Neural progenitor cell (in vitro differentiated cells): ENCODE measurements at regions not wholly inside any gene's neighbourhood (a gene's known extent, or its start where the extent isn't known, plus 50 kb on each side); places are given as distances from the start of the nearest gene placed in this dataset.

Source experiments
- DNase-seq: peaks from one replicate; pipeline ENCODE4 v3.0.0-alpha.2; 2016; ENCODE audit warnings: low spot score
- H2AFZ ChIP-seq: fragments of 200-600 bp; sonication (generic); replicated peaks from 2 replicates; pipeline ENCODE4 v1.6.1; 2016; ENCODE audit warnings: antibody characterized with exemption
- H3F3A ChIP-seq: fragments of 200-600 bp; sonication (generic); 2 replicates; pipeline ENCODE4 v1.6.1; 2016; ENCODE audit warnings: antibody characterized with exemption, low read depth
- H3K27ac ChIP-seq: fragments of 200-600 bp; sonication (generic); 2 replicates; pipeline ENCODE4 v1.5.1; 2016; ENCODE audit warnings: mild to moderate bottlenecking
- H3K27me3 ChIP-seq: fragments of 200-600 bp; sonication (generic); 2 replicates; pipeline ENCODE4 v1.6.1; 2016; ENCODE audit warnings: mild to moderate bottlenecking, moderate library complexity
- H3K36me3 ChIP-seq: fragments of 200-600 bp; sonication (generic); 2 replicates; pipeline ENCODE4 v1.5.1; 2016
- H3K4me1 ChIP-seq: fragments of 200-600 bp; sonication (generic); 2 replicates; pipeline ENCODE4 v1.6.1; 2016; ENCODE audit warnings: mixed run types
- H3K4me2 ChIP-seq: fragments of 200-600 bp; sonication (generic); 2 replicates; pipeline ENCODE4 v1.6.1; 2016
- H3K4me3 ChIP-seq: fragments of 200-600 bp; sonication (generic); 2 replicates; pipeline ENCODE4 v1.5.1; 2016
- H3K79me2 ChIP-seq: fragments of 200-600 bp; sonication (generic); 2 replicates; pipeline ENCODE4 v1.6.1; 2016; ENCODE audit warnings: low read depth
- H3K9ac ChIP-seq: fragments of 200-600 bp; sonication (generic); 2 replicates; pipeline ENCODE4 v1.6.1; 2016
- H3K9me3 ChIP-seq: fragments of 200-600 bp; sonication (generic); 2 replicates; pipeline ENCODE4 v1.5.1; 2016; ENCODE audit warnings: low read depth
- H4K20me1 ChIP-seq: fragments of 200-600 bp; sonication (generic); 2 replicates; pipeline ENCODE4 v1.6.1; 2016; ENCODE audit warnings: low read depth
- H3K27ac Mint-ChIP-seq: 3 replicates; pipeline ENCODE4 v1.8.0; 2021; ENCODE audit warnings: mixed read lengths
- H3K27me3 Mint-ChIP-seq: 2 replicates; pipeline ENCODE4 v1.8.0; 2022; ENCODE audit warnings: low read depth, mild to moderate bottlenecking, inconsistent platforms, moderate library complexity, mixed read lengths; ENCODE audit not compliant: insufficient read depth
- H3K36me3 Mint-ChIP-seq: 3 replicates; pipeline ENCODE4 v1.8.0; 2021; ENCODE audit warnings: mixed read lengths
- H3K4me1 Mint-ChIP-seq: 3 replicates; pipeline ENCODE4 v1.8.0; 2021; ENCODE audit warnings: mixed read lengths
- H3K4me3 Mint-ChIP-seq: 3 replicates; pipeline ENCODE4 v1.8.0; 2021; ENCODE audit warnings: mild to moderate bottlenecking, moderate library complexity, mixed read lengths
- H3K9me3 Mint-ChIP-seq: 3 replicates; pipeline ENCODE4 v1.8.0; 2020; ENCODE audit warnings: mixed read lengths
- CTCF ChIP-seq: fragments of 200-600 bp; sonication (generic); IDR thresholded peaks from 2 replicates; pipeline ENCODE4 v1.5.1; 2017; ENCODE audit warnings: antibody characterized with exemption, mild to moderate bottlenecking
- EZH2 ChIP-seq: fragments of 200-600 bp; sonication (generic); IDR thresholded peaks from 2 replicates; pipeline ENCODE4 v1.6.1; 2017; ENCODE audit warnings: antibody characterized with exemption, mild to moderate bottlenecking, moderate library complexity
- EZH2phosphoT487 ChIP-seq: fragments of 200-600 bp; sonication (generic); IDR thresholded peaks from 2 replicates; pipeline ENCODE4 v1.6.1; 2017; ENCODE audit warnings: antibody characterized with exemption

- H3K4me3 Mint-ChIP-seq = no peak overlapping the region
- Histone ChIP-seq H3F3A (no peaks in the 10 kb centered on the region), H3K27me3 (no peaks in the 10 kb centered on the region), H3K4me2 (no peak overlapping the region), H4K20me1 (no peaks in the 10 kb centered on the region), H3K79me2 (no peaks in the 10 kb centered on the region), H3K4me1 (peaks cover 6% of the 10 kb centered on the region), H3K36me3 (no peaks in the 10 kb centered on the region), H3K9me3 (no peaks in the 10 kb centered on the region), H3K27ac (no peak overlapping the region), H3K9ac (no peak overlapping the region), H3K4me3 (no peak overlapping the region), H2AFZ (no peak overlapping the region)
- H3K36me3 Mint-ChIP-seq = no peaks in the 10 kb centered on the region
- H3K27ac Mint-ChIP-seq = no peak overlapping the region
- H3K27me3 Mint-ChIP-seq = peaks cover 2% of the 10 kb centered on the region
- DNase-seq = no peak
- H3K4me1 Mint-ChIP-seq = peaks cover 24% of the 10 kb centered on the region
- H3K9me3 Mint-ChIP-seq = no peaks in the 10 kb centered on the region
- TF ChIP-seq CTCF (no peak), EZH2 (no peak), EZH2phosphoT487 (no peak)
These were observed 79.5 kb upstream of the IL12B start for GRCh38 chr5:159409801-159410200.

GRCh38 chr5:159410480-159410879 is 80.2 kb upstream of the IL12B start:
- Histone ChIP-seq H3K4me3 (no peak overlapping the region), H2AFZ (no peak overlapping the region), H3K36me3 (no peaks in the 10 kb centered on the region), H3F3A (no peaks in the 10 kb centered on the region), H3K27ac (no peak overlapping the region), H3K4me1 (peaks cover 6% of the 10 kb centered on the region), H4K20me1 (no peaks in the 10 kb centered on the region), H3K4me2 (no peak overlapping the region), H3K9me3 (no peaks in the 10 kb centered on the region), H3K27me3 (no peaks in the 10 kb centered on the region), H3K79me2 (no peaks in the 10 kb centered on the region), H3K9ac (no peak overlapping the region)
- TF ChIP-seq EZH2phosphoT487 (no peak), CTCF (no peak), EZH2 (no peak)
- H3K27me3 Mint-ChIP-seq = peaks cover 2% of the 10 kb centered on the region
- no peaks in the 10 kb centered on the region for H3K9me3 Mint-ChIP-seq
- peaks cover 24% of the 10 kb centered on the region for H3K4me1 Mint-ChIP-seq
- DNase-seq = no peak
- H3K4me3 Mint-ChIP-seq = no peak overlapping the region
- no peaks in the 10 kb centered on the region for H3K36me3 Mint-ChIP-seq
- H3K27ac Mint-ChIP-seq = no peak overlapping the region

- Histone ChIP-seq H2AFZ (no peak overlapping the region), H3K9ac (no peak overlapping the region), H3K4me1 (peaks cover 6% of the 10 kb centered on the region), H3K79me2 (no peaks in the 10 kb centered on the region), H3F3A (no peaks in the 10 kb centered on the region), H3K27me3 (no peaks in the 10 kb centered on the region), H3K4me3 (no peak overlapping the region), H3K36me3 (no peaks in the 10 kb centered on the region), H4K20me1 (no peaks in the 10 kb centered on the region), H3K27ac (no peak overlapping the region), H3K4me2 (no peak overlapping the region), H3K9me3 (no peaks in the 10 kb centered on the region)
- H3K27me3 Mint-ChIP-seq = peaks cover 2% of the 10 kb centered on the region
- no peaks in the 10 kb centered on the region for H3K36me3 Mint-ChIP-seq
- H3K4me1 Mint-ChIP-seq = peaks cover 27% of the 10 kb centered on the region
- H3K27ac Mint-ChIP-seq = no peak overlapping the region
- DNase-seq = no peak
- no peak for TF ChIP-seq CTCF
- TF ChIP-seq EZH2phosphoT487 = no peak
- no peak for TF ChIP-seq EZH2
- H3K9me3 Mint-ChIP-seq = no peaks in the 10 kb centered on the region
- H3K4me3 Mint-ChIP-seq = no peak overlapping the region
These were observed 80.8 kb upstream of the IL12B start for GRCh38 chr5:159411115-159411514.
